ENCODE measurements at regions not wholly inside any gene's neighbourhood (a gene's known extent, or its start where the extent isn't known, plus 50 kb on each side); places are given as distances from the start of the nearest gene placed in this dataset.
"Not testable (repeated sequence)": the region's sequence is repeated elsewhere in the genome, so short reads cannot be mapped to it uniquely, and the experiment has no call there.

DNA sequence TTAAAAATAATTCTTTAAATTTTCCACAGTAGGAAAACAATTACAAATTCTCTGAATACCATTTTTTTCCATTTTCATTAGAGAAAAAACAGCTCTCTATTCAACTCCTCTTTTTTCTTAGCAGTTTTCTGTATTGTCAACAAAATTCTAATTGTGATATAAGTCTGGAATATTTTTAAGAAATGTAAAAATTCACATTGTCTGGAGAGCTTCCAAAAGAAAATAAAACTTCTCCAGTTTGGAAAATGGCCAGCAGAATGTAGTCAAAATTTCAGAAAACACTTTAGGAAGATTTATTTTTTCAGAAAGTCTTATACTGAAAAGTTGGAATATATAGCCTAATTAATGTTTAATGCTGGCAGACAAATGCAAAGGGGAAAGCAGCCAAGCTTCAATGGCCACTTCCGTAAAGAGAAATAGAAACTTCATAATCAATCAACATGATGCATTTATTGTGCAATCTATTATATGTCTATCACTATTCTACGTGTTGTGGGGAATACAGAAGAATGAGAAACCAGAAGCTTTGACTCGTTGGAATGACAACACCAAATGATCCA, 733.2 kb upstream of the PKDCC start:
- DNase-seq (ENCODE audit: low read depth) = no peak

DNA sequence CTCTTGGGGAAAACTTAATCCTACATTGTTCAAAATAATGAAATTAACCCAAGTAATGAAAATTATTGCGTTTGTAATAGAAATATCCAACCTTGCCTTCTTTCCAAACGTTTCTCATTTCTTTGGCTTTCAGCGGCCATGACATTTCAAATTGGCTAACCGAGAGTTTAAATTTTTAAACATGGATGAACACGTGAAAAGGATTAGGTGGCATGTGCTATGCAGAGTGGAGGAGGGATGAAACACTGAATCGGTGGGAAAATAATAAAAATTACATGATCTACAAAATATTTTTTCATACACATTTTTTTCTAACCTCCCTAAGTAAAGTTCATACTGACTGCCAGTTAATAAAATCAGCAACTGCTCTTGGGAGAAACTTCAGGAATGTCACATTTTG, 728.4 kb upstream of the PKDCC start:
- DNase-seq (ENCODE audit: low read depth) = no peak

DNA sequence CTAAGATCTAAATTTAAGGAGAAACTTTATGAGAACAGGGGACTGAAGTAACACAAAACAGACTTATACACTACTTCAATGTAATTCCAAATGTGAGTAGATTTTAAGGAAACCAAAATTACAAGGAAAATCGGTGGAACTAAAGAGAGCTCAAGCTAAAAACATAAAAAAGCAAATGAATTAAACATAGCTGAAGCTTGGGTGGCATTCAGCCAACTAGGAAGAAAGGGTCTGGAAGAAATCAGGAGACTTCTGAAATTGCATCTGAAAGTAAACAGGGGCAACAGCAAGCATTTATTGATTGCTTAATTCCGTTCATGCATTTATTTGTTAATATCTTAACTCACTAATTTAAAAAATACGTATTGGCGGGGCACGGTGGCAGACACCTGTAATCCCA, 727.3 kb upstream of the PKDCC start:
- DNase-seq (ENCODE audit: low read depth) = no peak

GRCh38 chr2:41321351-41321750, 726.5 kb upstream of the PKDCC start:
- DNase-seq (ENCODE audit: low read depth) = no peak

GRCh38 chr2:41326851-41327250, 721.0 kb upstream of the PKDCC start:
- no peak for DNase-seq (ENCODE audit: low read depth)

GRCh38 chr2:41329040-41329439, 718.8 kb upstream of the PKDCC start:
- DNase-seq (ENCODE audit: low read depth) = no peak

- no peak for DNase-seq (ENCODE audit: low read depth)
Observed at GRCh38 chr2:41334159-41334558, 713.7 kb upstream of the PKDCC start.

- not testable (repeated sequence) for DNase-seq (ENCODE audit: low read depth)
Observed at GRCh38 chr2:41335573-41335972, 712.2 kb upstream of the PKDCC start.

- no peak for DNase-seq (ENCODE audit: low read depth)
Observed at GRCh38 chr2:41337956-41338355, 709.9 kb upstream of the PKDCC start.

DNA sequence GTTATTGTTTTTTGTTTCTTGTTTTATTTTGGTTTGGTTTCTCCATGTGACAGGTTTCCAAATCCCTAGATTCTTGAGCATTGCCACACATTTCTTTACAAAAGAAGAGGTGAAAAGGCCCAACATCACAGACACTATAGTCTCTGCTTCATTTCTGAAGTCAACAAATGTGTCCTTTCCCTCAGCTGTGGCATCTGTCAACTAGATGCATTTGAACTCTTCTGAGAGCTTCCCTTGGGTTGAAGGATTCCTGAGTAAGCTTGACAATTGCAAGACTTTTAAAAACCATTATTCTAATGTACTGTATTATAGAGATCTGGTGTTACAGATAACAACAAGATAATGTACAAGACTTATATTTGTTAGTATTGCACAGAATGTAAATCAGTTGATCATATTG, 703.3 kb upstream of the PKDCC start:
- DNase-seq (ENCODE audit: low read depth) = no peak

- DNase-seq (ENCODE audit: low read depth) = no peak
Observed at GRCh38 chr2:41353060-41353459, 694.8 kb upstream of the PKDCC start.

DNA sequence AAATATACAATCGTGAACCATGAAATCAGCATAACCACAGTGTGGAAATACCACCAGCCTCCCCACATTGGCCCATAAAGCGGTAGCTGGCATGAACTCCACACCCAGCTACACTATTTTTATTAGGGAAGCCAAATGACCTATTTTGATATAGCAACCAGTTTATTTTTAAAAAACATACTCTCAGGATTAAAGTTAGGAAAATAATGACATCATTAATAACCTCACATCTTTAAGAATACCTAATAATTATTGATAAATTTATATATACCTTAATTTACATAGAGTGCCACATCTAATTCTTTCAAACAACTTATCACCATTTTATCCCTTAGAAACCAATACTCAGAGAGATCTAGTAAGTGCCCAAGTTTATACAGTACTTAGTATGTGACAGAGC, 692.0 kb upstream of the PKDCC start:
- no peak for DNase-seq (ENCODE audit: low read depth)

- DNase-seq (ENCODE audit: low read depth) = no peak
Observed at GRCh38 chr2:41364842-41365241, 683.0 kb upstream of the PKDCC start.

DNA sequence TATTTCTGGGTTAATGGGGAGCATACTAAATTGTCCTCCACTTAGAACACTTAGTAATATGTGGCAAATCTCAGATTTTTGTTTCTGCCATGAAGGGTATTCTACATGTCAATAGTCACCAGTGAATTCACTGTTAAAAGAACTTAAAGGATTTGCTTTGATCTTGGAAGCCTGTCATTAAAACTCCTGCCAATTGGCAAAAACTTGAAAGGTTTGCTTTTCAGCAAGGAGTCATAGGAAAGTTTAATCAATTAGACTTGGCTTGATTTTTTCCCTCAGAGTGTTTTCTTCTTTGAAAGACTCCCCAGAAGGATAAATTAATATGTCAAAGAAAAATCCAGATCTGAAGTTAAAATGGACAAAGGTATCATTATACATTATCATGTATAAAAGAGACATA, 671.9 kb upstream of the PKDCC start:
- no peak for DNase-seq (ENCODE audit: low read depth)

DNA sequence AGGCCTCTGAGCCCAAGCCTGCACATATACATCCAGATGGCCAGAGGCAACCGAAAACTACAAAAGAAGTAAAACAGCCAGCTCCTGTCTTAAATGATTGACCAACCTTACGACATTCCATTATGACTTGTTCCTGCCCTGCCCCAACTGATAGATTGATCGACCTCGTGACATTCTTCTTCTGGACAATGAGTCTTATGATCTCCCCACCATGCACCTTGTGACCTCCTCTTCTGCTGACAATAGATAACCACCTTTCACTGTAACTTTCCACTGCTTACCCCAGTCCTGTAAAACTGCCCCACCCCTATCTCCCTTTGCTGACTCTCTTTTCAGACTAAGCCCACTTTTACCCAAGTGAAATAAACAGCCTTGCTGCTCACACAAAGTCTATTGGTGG, 670.0 kb upstream of the PKDCC start:
- DNase-seq (ENCODE audit: low read depth) = no peak

GRCh38 chr2:41378420-41378819, 669.4 kb upstream of the PKDCC start:
- no peak for DNase-seq (ENCODE audit: low read depth)

- DNase-seq (ENCODE audit: low read depth) = no peak
Observed at GRCh38 chr2:41379496-41380221, 668.2 kb upstream of the PKDCC start.

- no peak for DNase-seq (ENCODE audit: low read depth)
Observed at GRCh38 chr2:41381701-41382100, 666.1 kb upstream of the PKDCC start.

DNA sequence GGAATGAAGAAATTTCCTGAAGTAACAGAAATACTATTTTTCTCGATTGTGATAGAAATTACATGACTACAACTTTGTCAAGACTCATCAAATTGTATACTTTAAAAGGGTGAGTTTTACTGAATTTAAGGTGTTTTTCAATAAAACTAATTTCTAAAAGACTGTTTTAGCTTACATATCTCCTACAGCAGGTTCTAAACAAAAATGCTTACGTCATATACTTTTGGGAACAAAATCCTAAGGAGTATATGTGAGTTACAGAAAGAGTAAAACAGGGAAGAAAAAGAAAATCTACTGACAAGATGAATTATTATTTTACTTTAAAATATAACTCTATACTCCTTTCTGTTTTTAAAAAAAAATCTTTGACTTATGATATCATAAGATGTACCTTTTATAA, 660.3 kb upstream of the PKDCC start:
- no peak for DNase-seq (ENCODE audit: low read depth)

GRCh38 chr2:41393621-41394020, 654.2 kb upstream of the PKDCC start:
- DNase-seq (ENCODE audit: low read depth) = no peak

DNA sequence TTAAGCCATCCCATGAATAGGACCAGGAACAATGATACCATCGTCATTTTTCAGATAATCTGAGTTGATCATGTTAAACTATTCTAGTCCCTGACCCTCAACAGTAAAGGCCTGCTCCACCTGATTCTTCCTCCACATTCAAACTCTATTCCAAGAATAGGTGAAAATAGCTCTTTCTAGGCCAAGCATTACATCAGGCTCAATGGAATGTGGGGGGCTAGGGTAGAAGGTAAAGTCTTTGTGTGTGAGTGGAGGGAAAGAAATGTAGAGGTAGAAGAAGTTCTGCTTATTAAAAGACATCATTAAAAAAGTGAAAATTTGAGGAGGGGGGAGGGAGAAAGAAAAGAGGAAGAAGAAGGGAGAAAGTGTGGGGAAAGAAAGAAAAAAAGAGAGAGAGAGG, 653.3 kb upstream of the PKDCC start:
- DNase-seq (ENCODE audit: low read depth) = no peak

GRCh38 chr2:41395692-41396091, 652.1 kb upstream of the PKDCC start:
- DNase-seq (ENCODE audit: low read depth) = no peak

DNA sequence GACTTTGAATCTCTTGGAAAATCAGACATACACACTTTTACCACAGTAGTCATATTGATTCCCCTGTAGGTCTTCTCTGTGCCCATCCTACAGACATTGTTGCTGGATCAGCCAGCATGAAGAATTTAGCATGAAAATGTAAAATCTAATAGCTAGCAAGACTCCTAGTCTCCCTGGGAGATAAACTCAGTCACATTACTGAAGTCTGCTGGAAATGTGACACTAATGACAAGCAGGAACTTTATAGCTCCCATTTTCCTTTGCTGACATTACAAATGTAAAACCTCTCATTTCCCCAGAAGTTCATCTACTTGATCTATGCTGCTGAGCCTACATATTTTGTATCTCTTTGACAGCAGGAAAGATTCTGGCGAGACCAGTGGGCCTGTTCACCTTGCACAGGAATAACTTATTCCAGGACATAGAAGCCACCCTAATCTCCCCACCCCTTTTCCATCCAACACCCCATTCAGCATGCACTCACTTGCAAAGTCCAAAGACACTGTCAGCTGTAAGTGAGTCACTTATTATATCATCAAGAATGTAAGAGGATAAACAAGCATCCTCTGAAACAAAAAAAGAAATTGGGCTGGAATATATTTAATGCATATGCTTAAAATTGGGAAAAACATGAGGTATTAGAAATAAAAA, 648.3 kb upstream of the PKDCC start:
- no peak for DNase-seq (ENCODE audit: low read depth)

Measured in stimulated activated CD8-positive, alpha-beta memory T cell treated with anti-CD3 and anti-CD28 coated beads, Interleukin-7, amount 100 ng/mL, for 24 hours (primary cell).